HL-60 (cell line): ENCODE measurements at regions not wholly inside any gene's neighbourhood (a gene's known extent, or its start where the extent isn't known, plus 50 kb on each side); places are given as distances from the start of the nearest gene placed in this dataset.

ENCODE experiments used
- DNase-seq, 2 experiments: peaks; one replicate each; pipeline ENCODE4 v3.0.0-alpha.2; 2010 to 2020; ENCODE audit warnings: low read depth in 1 of 2, low spot score in 1 of 2
- H3K27ac ChIP-seq: fragments of 250-450 bp; sonication (Bioruptor Pico); replicated peaks from 2 replicates; pipeline ENCODE4 v1.5.1; 2020; ENCODE audit warnings: mild to moderate bottlenecking, moderate library complexity
- H3K27me3 ChIP-seq: fragments of 250-450 bp; sonication (Bioruptor Pico); 2 replicates; pipeline ENCODE4 v1.5.1; 2021; ENCODE audit warnings: mild to moderate bottlenecking, moderate library complexity; ENCODE audit not compliant: insufficient read depth, poor library complexity, severe bottlenecking
- H3K4me3 ChIP-seq: replicated peaks from 2 replicates; pipeline ENCODE4 v1.5.1; 2011; ENCODE audit warnings: mild to moderate bottlenecking, control low read depth, low read length; ENCODE audit not compliant: insufficient read depth
- GABPA ChIP-seq: IDR thresholded peaks from 2 replicates; pipeline ENCODE4 v1.6.1; 2012; ENCODE audit warnings: low read depth
- POLR2AphosphoS5 ChIP-seq: IDR thresholded peaks from 2 replicates; pipeline ENCODE4 v1.6.1; 2012; ENCODE audit warnings: low read depth
- SPI1 ChIP-seq: IDR thresholded peaks from 2 replicates; pipeline ENCODE4 v1.6.1; 2012; ENCODE audit warnings: low read depth, mild to moderate bottlenecking, borderline replicate concordance
- TF ChIP-seq, protein P1 (sequence below): IDR thresholded peaks from one replicate; pipeline ENCODE4 v1.5.1; 2011; ENCODE audit warnings: low read length, control low read depth, inconsistent platforms; ENCODE audit not compliant: insufficient read depth
- TF ChIP-seq, protein P2 (sequence below): IDR thresholded peaks from 2 replicates; pipeline ENCODE4 v1.6.1; 2012; ENCODE audit warnings: low read depth; ENCODE audit not compliant: insufficient replicate concordance

DNA sequence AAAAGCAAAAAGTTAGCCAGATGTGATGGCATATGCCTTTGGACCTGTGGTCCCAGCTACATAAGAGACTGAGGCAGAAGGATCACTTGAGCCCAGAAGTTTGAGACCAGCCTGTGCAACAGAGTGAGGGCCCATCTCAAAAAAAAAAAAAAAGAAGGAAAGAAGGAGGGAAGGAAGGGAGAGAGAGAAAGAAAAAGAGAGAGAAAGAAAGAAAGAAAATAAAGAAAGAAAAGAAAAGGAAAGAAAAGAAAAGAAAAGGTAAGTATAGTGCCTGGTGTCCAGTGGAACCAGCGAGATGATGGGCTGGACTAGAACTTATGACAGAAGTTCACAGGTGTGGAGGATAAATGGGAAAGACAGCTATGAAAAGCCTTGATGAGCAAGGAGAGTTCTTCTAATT, 100.9 kb downstream of the QRSL1 start:
- TF ChIP-seq GABPA: no peak
- TF ChIP-seq SPI1: no peak
- TF ChIP-seq, protein P1, sequence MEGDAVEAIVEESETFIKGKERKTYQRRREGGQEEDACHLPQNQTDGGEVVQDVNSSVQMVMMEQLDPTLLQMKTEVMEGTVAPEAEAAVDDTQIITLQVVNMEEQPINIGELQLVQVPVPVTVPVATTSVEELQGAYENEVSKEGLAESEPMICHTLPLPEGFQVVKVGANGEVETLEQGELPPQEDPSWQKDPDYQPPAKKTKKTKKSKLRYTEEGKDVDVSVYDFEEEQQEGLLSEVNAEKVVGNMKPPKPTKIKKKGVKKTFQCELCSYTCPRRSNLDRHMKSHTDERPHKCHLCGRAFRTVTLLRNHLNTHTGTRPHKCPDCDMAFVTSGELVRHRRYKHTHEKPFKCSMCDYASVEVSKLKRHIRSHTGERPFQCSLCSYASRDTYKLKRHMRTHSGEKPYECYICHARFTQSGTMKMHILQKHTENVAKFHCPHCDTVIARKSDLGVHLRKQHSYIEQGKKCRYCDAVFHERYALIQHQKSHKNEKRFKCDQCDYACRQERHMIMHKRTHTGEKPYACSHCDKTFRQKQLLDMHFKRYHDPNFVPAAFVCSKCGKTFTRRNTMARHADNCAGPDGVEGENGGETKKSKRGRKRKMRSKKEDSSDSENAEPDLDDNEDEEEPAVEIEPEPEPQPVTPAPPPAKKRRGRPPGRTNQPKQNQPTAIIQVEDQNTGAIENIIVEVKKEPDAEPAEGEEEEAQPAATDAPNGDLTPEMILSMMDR: no peak
- TF ChIP-seq, protein P2, sequence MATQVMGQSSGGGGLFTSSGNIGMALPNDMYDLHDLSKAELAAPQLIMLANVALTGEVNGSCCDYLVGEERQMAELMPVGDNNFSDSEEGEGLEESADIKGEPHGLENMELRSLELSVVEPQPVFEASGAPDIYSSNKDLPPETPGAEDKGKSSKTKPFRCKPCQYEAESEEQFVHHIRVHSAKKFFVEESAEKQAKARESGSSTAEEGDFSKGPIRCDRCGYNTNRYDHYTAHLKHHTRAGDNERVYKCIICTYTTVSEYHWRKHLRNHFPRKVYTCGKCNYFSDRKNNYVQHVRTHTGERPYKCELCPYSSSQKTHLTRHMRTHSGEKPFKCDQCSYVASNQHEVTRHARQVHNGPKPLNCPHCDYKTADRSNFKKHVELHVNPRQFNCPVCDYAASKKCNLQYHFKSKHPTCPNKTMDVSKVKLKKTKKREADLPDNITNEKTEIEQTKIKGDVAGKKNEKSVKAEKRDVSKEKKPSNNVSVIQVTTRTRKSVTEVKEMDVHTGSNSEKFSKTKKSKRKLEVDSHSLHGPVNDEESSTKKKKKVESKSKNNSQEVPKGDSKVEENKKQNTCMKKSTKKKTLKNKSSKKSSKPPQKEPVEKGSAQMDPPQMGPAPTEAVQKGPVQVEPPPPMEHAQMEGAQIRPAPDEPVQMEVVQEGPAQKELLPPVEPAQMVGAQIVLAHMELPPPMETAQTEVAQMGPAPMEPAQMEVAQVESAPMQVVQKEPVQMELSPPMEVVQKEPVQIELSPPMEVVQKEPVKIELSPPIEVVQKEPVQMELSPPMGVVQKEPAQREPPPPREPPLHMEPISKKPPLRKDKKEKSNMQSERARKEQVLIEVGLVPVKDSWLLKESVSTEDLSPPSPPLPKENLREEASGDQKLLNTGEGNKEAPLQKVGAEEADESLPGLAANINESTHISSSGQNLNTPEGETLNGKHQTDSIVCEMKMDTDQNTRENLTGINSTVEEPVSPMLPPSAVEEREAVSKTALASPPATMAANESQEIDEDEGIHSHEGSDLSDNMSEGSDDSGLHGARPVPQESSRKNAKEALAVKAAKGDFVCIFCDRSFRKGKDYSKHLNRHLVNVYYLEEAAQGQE: no peak
- no peak for TF ChIP-seq POLR2AphosphoS5
- H3K27ac ChIP-seq: no peak overlapping the region
- H3K27me3 ChIP-seq: no peaks in the 10 kb centered on the region
- no peak for DNase-seq
- no peak overlapping the region for H3K4me3 ChIP-seq

DNA sequence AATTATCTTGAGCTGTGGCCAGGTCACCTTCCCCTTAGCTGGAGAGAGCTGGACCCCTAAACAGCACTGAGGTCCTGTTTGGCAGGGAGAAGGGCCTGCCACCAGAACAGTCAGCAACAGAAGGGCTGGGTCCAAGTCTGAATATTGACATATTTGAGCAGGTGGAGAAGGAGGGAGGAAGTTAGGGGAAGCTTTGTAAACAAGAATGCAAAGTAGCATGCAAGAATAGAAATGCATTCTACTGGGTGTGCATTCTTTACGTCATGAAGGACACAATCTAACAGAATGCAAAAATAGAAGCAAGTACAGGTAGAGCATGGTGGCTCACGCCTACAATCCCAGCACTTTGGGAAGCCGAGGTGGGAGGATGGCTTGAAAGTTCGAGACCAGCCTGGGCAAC, 100.5 kb downstream of the QRSL1 start:
- Histone ChIP-seq H3K27me3 (no peaks in the 10 kb centered on the region), H3K27ac (no peak overlapping the region), H3K4me3 (no peak overlapping the region)
- TF ChIP-seq GABPA (no peak), POLR2AphosphoS5 (no peak), SPI1 (no peak)
- TF ChIP-seq, protein P2: no peak
- TF ChIP-seq, protein P1: no peak
- DNase-seq: no peak

DNA sequence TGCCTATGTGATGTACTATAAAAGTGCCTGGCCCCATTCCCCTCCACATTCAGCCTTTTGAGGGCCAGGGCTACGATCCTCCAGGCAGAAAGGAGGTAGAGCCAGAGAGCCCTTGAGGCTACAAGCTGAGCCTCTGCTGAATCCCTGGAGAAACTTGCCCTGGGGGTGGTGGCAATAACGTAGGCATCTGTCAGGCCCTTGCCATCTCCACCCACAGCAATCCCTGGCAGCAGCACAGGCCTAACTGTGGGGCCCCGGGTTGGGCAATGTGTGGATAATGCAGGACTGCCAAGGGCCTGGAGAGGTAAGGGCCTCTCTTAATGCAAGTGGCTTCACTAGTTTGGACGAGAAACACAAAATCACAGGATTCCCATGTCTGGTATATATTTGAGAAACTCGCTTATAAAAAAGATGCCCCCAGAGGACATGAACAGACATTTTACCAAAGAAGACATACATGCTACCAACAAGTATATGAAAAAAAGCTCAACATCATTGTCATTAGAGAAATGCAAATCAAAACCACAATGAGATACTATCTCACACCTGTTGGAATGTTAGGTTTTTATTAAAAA, 99.0 kb downstream of the QRSL1 start:
- no peak overlapping the region for H3K4me3 ChIP-seq
- H3K27ac ChIP-seq: no peak overlapping the region
- no peaks in the 10 kb centered on the region for H3K27me3 ChIP-seq
- no peak for DNase-seq
- no peak for TF ChIP-seq GABPA
- no peak for TF ChIP-seq POLR2AphosphoS5
- TF ChIP-seq, protein P1: no peak
- TF ChIP-seq, protein P2: no peak
- TF ChIP-seq SPI1: no peak
